ENCODE measurements at regions not wholly inside any gene's neighbourhood (a gene's known extent, or its start where the extent isn't known, plus 50 kb on each side); places are given as distances from the start of the nearest gene placed in this dataset.

DNA sequence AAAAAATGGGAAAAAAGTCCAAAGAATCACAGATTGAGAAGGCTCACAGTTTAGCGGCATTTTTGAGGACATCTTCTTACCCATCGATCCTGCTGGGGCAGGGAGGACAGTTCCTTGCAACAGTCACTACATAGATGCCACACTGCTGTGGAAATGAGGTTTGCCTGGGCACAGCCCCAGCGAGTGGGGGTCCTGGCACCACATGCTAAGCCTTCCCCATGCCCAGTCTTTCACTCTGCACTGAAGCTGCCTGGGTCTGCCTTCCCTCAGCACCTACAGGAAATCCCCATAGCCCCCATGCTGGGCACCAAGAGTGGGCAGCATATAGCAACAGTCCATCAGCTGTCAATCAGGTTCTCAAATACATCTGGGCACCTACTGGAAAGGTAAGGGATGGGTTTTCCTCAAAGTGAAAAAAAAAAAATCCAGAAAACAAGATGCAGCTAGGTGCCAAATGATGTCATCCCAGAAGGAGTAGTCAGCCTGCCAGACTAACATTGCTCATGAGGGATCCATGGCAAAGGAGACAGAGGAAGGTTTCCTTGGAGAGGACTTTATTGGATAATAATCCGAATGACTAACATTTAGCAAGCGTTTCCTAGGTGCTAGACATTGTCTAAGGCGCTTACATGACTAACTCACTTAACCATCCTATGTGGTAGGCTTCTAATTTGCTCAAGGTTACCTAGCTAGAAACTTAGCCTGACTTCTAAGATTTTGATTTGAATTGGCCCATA lies 125.7 kb upstream of the CXCL12 start:
- no peaks in the 10 kb centered on the region for H3K4me1 Mint-ChIP-seq
- no peak for DNase-seq
- H3K27ac Mint-ChIP-seq, result no peak overlapping the region
- H3K36me3 Mint-ChIP-seq, result no peaks in the 10 kb centered on the region
- H3K27me3 Mint-ChIP-seq, result no peaks in the 10 kb centered on the region
- peaks cover 2% of the 10 kb centered on the region for H3K9me3 Mint-ChIP-seq
- no peak overlapping the region for H3K4me3 Mint-ChIP-seq

DNA sequence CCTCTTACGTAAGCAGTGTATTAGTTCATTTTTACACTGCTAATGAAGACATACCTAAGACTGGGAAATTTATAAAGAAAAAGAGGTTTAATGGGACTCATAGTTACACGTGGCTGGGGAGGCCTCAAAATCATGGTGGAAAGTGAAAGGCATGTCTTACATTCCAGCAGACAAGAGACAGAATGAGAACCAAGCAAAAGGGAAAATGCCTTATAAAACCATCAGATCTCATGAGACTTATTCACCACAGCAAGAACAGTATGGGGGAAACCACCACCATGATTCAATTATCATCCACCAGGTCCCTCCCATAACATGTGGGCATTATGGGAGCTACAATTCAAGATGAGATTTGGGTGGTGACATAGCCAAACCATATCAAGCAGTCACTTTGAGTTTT lies 126.3 kb upstream of the CXCL12 start:
- no peaks in the 10 kb centered on the region for H3K36me3 Mint-ChIP-seq
- peaks cover 2% of the 10 kb centered on the region for H3K9me3 Mint-ChIP-seq
- DNase-seq, result no peak
- no peak overlapping the region for H3K27ac Mint-ChIP-seq
- no peaks in the 10 kb centered on the region for H3K4me1 Mint-ChIP-seq
- no peak overlapping the region for H3K4me3 Mint-ChIP-seq
- no peaks in the 10 kb centered on the region for H3K27me3 Mint-ChIP-seq

DNA sequence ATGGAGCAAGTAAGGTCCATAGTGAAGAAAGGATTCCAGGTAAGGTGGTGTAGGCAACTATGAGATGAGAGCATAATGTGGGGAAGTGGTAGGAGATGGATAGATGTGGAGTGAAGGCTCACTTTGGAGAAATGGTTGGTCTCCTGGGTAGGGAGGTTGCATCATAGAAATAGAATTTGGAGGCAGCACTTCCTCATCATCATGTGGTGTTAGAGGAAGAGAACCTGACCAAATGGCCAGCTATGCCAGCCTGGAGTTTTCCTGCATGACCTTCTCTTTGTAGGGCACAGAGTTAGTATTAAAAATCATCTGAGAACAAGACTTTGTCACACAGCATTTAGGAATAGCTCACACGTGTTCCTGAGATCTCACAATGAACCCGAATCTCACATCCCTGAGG lies 126.7 kb upstream of the CXCL12 start:
- H3K27ac Mint-ChIP-seq, result no peak overlapping the region
- no peaks in the 10 kb centered on the region for H3K36me3 Mint-ChIP-seq
- peaks cover 2% of the 10 kb centered on the region for H3K9me3 Mint-ChIP-seq
- no peak for DNase-seq
- H3K4me1 Mint-ChIP-seq, result no peaks in the 10 kb centered on the region
- H3K4me3 Mint-ChIP-seq, result no peak overlapping the region
- no peaks in the 10 kb centered on the region for H3K27me3 Mint-ChIP-seq

GRCh38 chr10:44512431-44513022 lies 127.6 kb upstream of the CXCL12 start:
- DNase-seq, result no peak
- Mint-ChIP-seq H3K9me3 (peaks cover 2% of the 10 kb centered on the region), H3K27me3 (no peaks in the 10 kb centered on the region), H3K36me3 (no peaks in the 10 kb centered on the region), H3K4me3 (no peak overlapping the region), H3K4me1 (no peaks in the 10 kb centered on the region), H3K27ac (no peak overlapping the region)

- no peaks in the 10 kb centered on the region for H3K4me1 Mint-ChIP-seq
- H3K4me3 Mint-ChIP-seq, result no peak overlapping the region
- no peaks in the 10 kb centered on the region for H3K27me3 Mint-ChIP-seq
- H3K27ac Mint-ChIP-seq, result no peak overlapping the region
- DNase-seq, result no peak
- H3K9me3 Mint-ChIP-seq, result peaks cover 2% of the 10 kb centered on the region
- H3K36me3 Mint-ChIP-seq, result no peaks in the 10 kb centered on the region
These were observed 128.7 kb upstream of the CXCL12 start for GRCh38 chr10:44513591-44513990.

DNA sequence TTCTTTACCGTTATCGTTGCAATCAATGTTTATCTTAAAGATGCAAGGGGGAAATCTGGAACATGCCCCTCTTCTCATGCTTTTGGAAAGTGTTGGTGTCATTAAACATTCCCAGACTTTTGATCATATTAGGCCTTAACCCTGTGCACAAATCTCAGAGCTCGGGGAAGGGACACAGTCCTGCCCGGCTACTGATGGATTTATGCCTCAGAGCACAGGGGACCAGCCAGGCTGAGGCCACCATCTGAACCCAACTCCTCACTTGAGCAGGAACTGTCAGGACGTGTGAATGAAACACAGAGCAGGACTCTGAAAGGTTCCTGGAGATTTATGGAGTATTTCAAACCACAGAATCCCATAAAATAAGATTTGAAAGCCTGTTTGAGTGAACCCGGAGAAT lies 132.0 kb upstream of the CXCL12 start:
- no peaks in the 10 kb centered on the region for H3K36me3 Mint-ChIP-seq
- H3K27me3 Mint-ChIP-seq, result no peaks in the 10 kb centered on the region
- no peaks in the 10 kb centered on the region for H3K4me1 Mint-ChIP-seq
- no peak overlapping the region for H3K27ac Mint-ChIP-seq
- H3K4me3 Mint-ChIP-seq, result no peak overlapping the region
- peaks cover 2% of the 10 kb centered on the region for H3K9me3 Mint-ChIP-seq
- DNase-seq, result no peak

- H3K27ac Mint-ChIP-seq, result no peak overlapping the region
- no peaks in the 10 kb centered on the region for H3K4me1 Mint-ChIP-seq
- peaks cover 2% of the 10 kb centered on the region for H3K9me3 Mint-ChIP-seq
- DNase-seq, result no peak
- H3K27me3 Mint-ChIP-seq, result no peaks in the 10 kb centered on the region
- no peaks in the 10 kb centered on the region for H3K36me3 Mint-ChIP-seq
- H3K4me3 Mint-ChIP-seq, result no peak overlapping the region
These were observed 132.7 kb upstream of the CXCL12 start for GRCh38 chr10:44517635-44518034.

GRCh38 chr10:44519361-44519760 lies 134.5 kb upstream of the CXCL12 start:
- Mint-ChIP-seq H3K27me3 (no peaks in the 10 kb centered on the region), H3K27ac (no peak overlapping the region)
- no peak for DNase-seq

DNA sequence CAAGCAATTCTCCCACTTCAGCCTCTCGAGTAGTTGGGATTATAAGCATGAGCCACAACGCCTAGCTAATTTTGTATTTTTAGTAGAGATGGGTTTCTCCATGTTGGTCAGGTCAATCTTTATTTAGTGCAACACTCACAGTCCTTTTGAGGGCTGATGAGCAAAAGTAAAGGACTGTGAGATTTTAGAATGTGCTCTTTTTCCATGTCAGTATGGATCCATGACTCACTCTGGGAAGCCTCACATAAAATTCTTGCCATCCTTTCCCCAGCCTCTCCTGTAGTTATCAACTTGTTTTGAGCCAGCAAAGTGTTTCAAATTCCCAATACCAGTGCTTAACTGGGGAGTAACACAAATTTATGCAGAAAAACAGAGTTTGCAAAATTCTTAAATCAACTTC lies 135.8 kb upstream of the CXCL12 start:
- H3K4me3 Mint-ChIP-seq, result no peak overlapping the region

More at GRCh38 chr10:44519361-44519760, 134.5 kb upstream of the CXCL12 start:
- Mint-ChIP-seq H3K36me3 (no peaks in the 10 kb centered on the region), H3K4me3 (no peak overlapping the region), H3K9me3 (peaks cover 6% of the 10 kb centered on the region), H3K4me1 (no peaks in the 10 kb centered on the region)

GRCh38 chr10:44539178-44539577 lies 154.3 kb upstream of the CXCL12 start:
- H3K9me3 Mint-ChIP-seq, result peaks cover 9% of the 10 kb centered on the region
- no peaks in the 10 kb centered on the region for H3K27me3 Mint-ChIP-seq
- H3K4me1 Mint-ChIP-seq, result no peaks in the 10 kb centered on the region
- H3K27ac Mint-ChIP-seq, result no peak overlapping the region
- H3K36me3 Mint-ChIP-seq, result no peaks in the 10 kb centered on the region
- no peak overlapping the region for H3K4me3 Mint-ChIP-seq
- no peak for DNase-seq

More for the DNA sequence above, 135.8 kb upstream of the CXCL12 start:
- Mint-ChIP-seq H3K27me3 (no peaks in the 10 kb centered on the region), H3K9me3 (peaks cover 8% of the 10 kb centered on the region), H3K4me1 (no peaks in the 10 kb centered on the region), H3K36me3 (no peaks in the 10 kb centered on the region), H3K27ac (no peak overlapping the region)
- DNase-seq, result no peak

- Mint-ChIP-seq H3K9me3 (peaks cover 8% of the 10 kb centered on the region), H3K27ac (no peak overlapping the region), H3K36me3 (no peaks in the 10 kb centered on the region), H3K4me3 (no peak overlapping the region), H3K27me3 (peaks cover 16% of the 10 kb centered on the region), H3K4me1 (no peaks in the 10 kb centered on the region)
- no peak for DNase-seq
These were observed 167.8 kb upstream of the CXCL12 start for GRCh38 chr10:44552726-44553125.

DNA sequence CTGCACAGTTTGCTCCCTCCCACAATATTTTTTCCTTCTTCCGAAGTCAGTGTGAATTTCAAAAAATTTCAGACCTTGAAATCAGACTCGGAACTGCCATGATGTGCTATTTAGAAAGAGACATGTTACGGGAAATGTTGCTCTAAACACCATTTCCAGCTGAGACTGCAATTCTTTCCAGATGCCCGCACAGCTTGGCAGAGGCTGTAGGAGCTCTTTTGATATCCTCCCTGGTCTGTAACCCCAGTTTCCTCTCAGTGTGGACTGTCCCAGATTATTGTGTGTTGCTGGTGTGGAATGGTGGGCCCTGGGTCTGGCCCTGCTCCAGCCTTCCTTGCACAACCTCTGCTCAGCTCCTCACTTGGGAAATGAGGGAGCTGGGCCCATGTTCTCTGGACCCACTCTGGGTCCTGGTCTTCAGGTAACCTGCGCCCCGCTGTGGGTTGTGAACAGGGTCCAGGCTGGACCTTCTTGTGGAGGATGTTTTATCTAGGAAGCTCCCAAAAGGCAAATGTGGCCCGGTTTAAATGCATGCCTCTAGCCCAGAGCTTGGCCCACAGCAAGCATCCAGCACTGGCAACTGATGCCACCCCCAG lies 172.8 kb upstream of the CXCL12 start:
- Mint-ChIP-seq H3K4me1 (no peaks in the 10 kb centered on the region), H3K27me3 (peaks cover 9% of the 10 kb centered on the region), H3K27ac (no peak overlapping the region), H3K36me3 (no peaks in the 10 kb centered on the region), H3K4me3 (no peak overlapping the region), H3K9me3 (no peaks in the 10 kb centered on the region)
- no peak for DNase-seq

DNA sequence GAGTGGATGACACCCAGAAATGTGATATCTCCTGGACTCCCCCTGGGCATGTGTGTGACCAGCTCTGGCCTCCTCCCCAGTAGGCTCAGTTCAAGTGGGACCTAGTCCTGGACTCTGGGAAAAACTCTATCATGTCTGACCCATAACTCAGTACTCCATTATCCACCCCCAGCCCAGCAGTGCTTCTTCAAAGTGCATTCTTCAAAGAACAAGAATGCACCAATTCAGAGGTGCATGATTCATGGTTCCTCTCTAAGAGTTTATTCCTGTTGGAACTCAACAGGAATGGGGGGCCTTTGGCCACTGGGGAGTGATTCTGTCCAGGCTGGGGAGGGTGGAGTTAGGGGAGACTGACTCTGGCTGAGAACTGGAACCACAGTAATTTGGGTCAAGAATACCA lies 173.6 kb upstream of the CXCL12 start:
- no peaks in the 10 kb centered on the region for H3K4me1 Mint-ChIP-seq
- no peak overlapping the region for H3K27ac Mint-ChIP-seq
- H3K9me3 Mint-ChIP-seq, result no peaks in the 10 kb centered on the region
- no peaks in the 10 kb centered on the region for H3K36me3 Mint-ChIP-seq
- no peak for DNase-seq
- H3K4me3 Mint-ChIP-seq, result no peak overlapping the region
- peaks cover 3% of the 10 kb centered on the region for H3K27me3 Mint-ChIP-seq

DNA sequence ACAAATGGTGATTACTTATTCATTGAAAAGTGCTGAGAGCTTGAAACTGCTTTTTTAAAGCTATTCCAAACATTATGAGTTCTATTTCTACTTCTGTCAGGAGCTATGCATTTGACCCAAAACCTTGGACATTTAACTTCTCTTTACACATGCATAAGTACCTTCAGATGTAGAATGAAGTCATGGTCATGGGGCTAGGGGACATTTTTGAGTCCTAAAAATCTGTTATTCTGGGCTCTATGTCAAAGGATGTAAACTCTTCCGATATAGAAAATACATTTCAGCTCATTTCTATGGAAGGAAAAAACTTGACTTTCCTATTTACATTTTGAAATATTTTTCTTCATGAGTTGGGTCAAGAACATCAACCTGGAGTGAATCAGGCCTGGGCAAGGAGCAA lies 179.5 kb upstream of the CXCL12 start:
- no peak overlapping the region for H3K4me3 Mint-ChIP-seq
- H3K36me3 Mint-ChIP-seq, result no peaks in the 10 kb centered on the region
- no peaks in the 10 kb centered on the region for H3K9me3 Mint-ChIP-seq
- no peak overlapping the region for H3K27ac Mint-ChIP-seq
- no peaks in the 10 kb centered on the region for H3K4me1 Mint-ChIP-seq
- H3K27me3 Mint-ChIP-seq, result no peaks in the 10 kb centered on the region
- DNase-seq, result no peak

- DNase-seq, result no peak
- Mint-ChIP-seq H3K9me3 (no peaks in the 10 kb centered on the region), H3K36me3 (no peaks in the 10 kb centered on the region)
These were observed 179.9 kb upstream of the CXCL12 start for GRCh38 chr10:44564790-44565189.

DNA sequence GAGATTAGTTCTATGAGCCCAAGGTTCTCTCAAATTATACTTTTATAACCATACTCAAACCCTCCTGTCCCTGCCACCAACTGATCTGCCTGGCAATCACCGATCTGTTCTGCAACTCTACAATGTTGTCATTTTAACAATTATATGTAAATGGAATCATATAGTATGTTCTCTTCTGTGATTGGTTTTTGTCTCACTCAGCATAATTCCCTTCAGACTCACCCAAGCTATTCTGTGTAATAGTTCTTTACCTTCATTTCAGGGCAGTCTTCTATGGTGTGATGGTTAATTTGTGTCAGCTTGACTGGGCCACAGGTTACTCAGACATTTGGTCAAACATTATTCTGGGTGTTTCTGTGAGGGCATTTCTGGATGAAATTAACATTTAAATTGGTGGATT lies 181.9 kb upstream of the CXCL12 start:
- no peaks in the 10 kb centered on the region for H3K4me1 Mint-ChIP-seq
- H3K27ac Mint-ChIP-seq, result no peak overlapping the region
- H3K36me3 Mint-ChIP-seq, result no peaks in the 10 kb centered on the region
- no peaks in the 10 kb centered on the region for H3K27me3 Mint-ChIP-seq
- no peak overlapping the region for H3K4me3 Mint-ChIP-seq
- DNase-seq, result no peak
- no peaks in the 10 kb centered on the region for H3K9me3 Mint-ChIP-seq

More at GRCh38 chr10:44564790-44565189, 179.9 kb upstream of the CXCL12 start:
- Mint-ChIP-seq H3K27ac (no peak overlapping the region), H3K27me3 (no peaks in the 10 kb centered on the region), H3K4me3 (no peak overlapping the region), H3K4me1 (no peaks in the 10 kb centered on the region)

Data from activated naive CD8-positive, alpha-beta T cell treated with anti-CD3 and anti-CD28 coated beads for 36 hours (primary cell).